Colonic mucosa (tissue), 4 donors: ENCODE measurements at regions not wholly inside any gene's neighbourhood (a gene's known extent, or its start where the extent isn't known, plus 50 kb on each side); places are given as distances from the start of the nearest gene placed in this dataset.
A peak's percentile ranks its signal among the peaks of the same experiment; 100 is the strongest.

Source experiments
- DNase-seq: peaks from one replicate; pipeline ENCODE4 v3.0.0-alpha.2; 2020
- H3K27ac ChIP-seq: fragments of 200-600 bp; one replicate; pipeline ENCODE4 v1.8.0; 2021
- H3K27me3 ChIP-seq: fragments of 200-600 bp; one replicate; pipeline ENCODE4 v1.8.0; 2021
- H3K36me3 ChIP-seq: fragments of 200-600 bp; one replicate; pipeline ENCODE4 v1.8.0; 2021
- H3K4me1 ChIP-seq: fragments of 200-600 bp; one replicate; pipeline ENCODE4 v1.8.0; 2021; ENCODE audit warnings: mild to moderate bottlenecking
- H3K4me3 ChIP-seq: fragments of 200-600 bp; one replicate; pipeline ENCODE4 v1.8.0; 2021
- H3K9ac ChIP-seq, 2 donors: one replicate each; pipeline ENCODE4 v1.7.0; 2013; ENCODE audit warnings: control low read depth in 2 of 2, low read depth in 2 of 2, low read length in 2 of 2
- H3K9me3 ChIP-seq: fragments of 200-600 bp; one replicate; pipeline ENCODE4 v1.8.0; 2021
- CTCF ChIP-seq: fragments of 200-600 bp; IDR thresholded peaks from one replicate; pipeline ENCODE4 v1.8.0; 2022; ENCODE audit warnings: antibody characterized with exemption, mild to moderate bottlenecking
- intact Hi-C: fragments of 100-400 bp; cut with DNase I; formaldehyde crosslinking; loops from one replicate; pipeline ENCODE4 v1.14.1; 2022
- donor health status: healthy.
- donor health status: DM: no; HTN: no; CAD: no.
- donor health status: DM: no; HTN: no; CAD: no.

GRCh38 chr20:51221103-51221502, 198.2 kb upstream of the KCNG1 start:
- TF ChIP-seq CTCF = no peak
- Histone ChIP-seq H3K36me3 (no peaks in the 10 kb centered on the region), H3K4me3 (no peak overlapping the region), H3K9ac (no peak overlapping the region), H3K9me3 (no peaks in the 10 kb centered on the region), H3K27me3 (no peaks in the 10 kb centered on the region), H3K27ac (no peak overlapping the region), H3K4me1 (no peaks in the 10 kb centered on the region)
- DNase-seq = no peak
- intact Hi-C loops = no loop called here

GRCh38 chr20:51220293-51220706, 197.4 kb upstream of the KCNG1 start:
- H3K9ac ChIP-seq = no peak overlapping the region
- H3K4me1 ChIP-seq = no peaks in the 10 kb centered on the region
- intact Hi-C loops = no loop called here
- no peaks in the 10 kb centered on the region for H3K9me3 ChIP-seq
- no peak overlapping the region for H3K4me3 ChIP-seq
- DNase-seq = peak; percentile 45
- peak; percentile 76 for TF ChIP-seq CTCF
- H3K27ac ChIP-seq = no peak overlapping the region
- no peaks in the 10 kb centered on the region for H3K27me3 ChIP-seq
- H3K36me3 ChIP-seq = no peaks in the 10 kb centered on the region

GRCh38 chr20:51219544-51219943, 196.6 kb upstream of the KCNG1 start:
- TF ChIP-seq CTCF = no peak
- intact Hi-C loops = no loop called here
- Histone ChIP-seq H3K4me3 (no peak overlapping the region), H3K36me3 (no peaks in the 10 kb centered on the region), H3K9ac (no peak overlapping the region), H3K4me1 (no peaks in the 10 kb centered on the region), H3K27ac (no peak overlapping the region), H3K27me3 (no peaks in the 10 kb centered on the region), H3K9me3 (no peaks in the 10 kb centered on the region)
- no peak for DNase-seq

GRCh38 chr20:51218603-51219002, 195.7 kb upstream of the KCNG1 start:
- no peaks in the 10 kb centered on the region for H3K27me3 ChIP-seq
- H3K27ac ChIP-seq = no peak overlapping the region
- no peak overlapping the region for H3K4me3 ChIP-seq
- DNase-seq = no peak
- H3K9me3 ChIP-seq = no peaks in the 10 kb centered on the region
- no peak for TF ChIP-seq CTCF
- no peak overlapping the region for H3K9ac ChIP-seq
- no peaks in the 10 kb centered on the region for H3K4me1 ChIP-seq
- H3K36me3 ChIP-seq = no peaks in the 10 kb centered on the region
- intact Hi-C loops = no loop called here

- H3K9ac ChIP-seq = no peak overlapping the region
- H3K36me3 ChIP-seq = no peaks in the 10 kb centered on the region
- H3K27me3 ChIP-seq = no peaks in the 10 kb centered on the region
- H3K4me1 ChIP-seq = no peaks in the 10 kb centered on the region
- no peak overlapping the region for H3K27ac ChIP-seq
- no peak for DNase-seq
- intact Hi-C loops = no loop called here
- TF ChIP-seq CTCF = no peak
- H3K4me3 ChIP-seq = no peak overlapping the region
- no peaks in the 10 kb centered on the region for H3K9me3 ChIP-seq
Observed at GRCh38 chr20:51217347-51218045, 194.6 kb upstream of the KCNG1 start.
